ENCODE measurements at regions not wholly inside any gene's neighbourhood (a gene's known extent, or its start where the extent isn't known, plus 50 kb on each side); places are given as distances from the start of the nearest gene placed in this dataset.

DNA sequence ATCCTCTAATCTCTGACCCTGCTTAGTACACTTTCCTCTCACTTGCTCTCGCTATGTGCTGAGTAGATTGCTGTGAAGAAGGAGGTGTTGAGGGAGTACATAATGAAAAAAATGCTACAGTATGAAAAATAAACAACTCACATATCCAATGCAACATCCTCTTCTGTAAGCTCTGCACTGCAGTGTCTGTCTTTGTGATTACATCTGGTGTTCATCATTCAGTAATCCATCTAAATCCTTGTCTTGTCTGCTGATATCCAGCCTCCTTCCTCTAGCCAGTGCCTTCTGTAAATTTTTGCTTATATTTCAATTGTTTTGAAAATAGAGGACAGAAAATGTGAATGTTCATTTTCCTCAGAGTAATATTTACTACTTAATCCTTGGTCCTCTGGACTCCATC is 57.4 kb upstream of the CDH12 start:
- DNase-seq (ENCODE audit: extremely low read depth, low read depth) = no peak

DNA sequence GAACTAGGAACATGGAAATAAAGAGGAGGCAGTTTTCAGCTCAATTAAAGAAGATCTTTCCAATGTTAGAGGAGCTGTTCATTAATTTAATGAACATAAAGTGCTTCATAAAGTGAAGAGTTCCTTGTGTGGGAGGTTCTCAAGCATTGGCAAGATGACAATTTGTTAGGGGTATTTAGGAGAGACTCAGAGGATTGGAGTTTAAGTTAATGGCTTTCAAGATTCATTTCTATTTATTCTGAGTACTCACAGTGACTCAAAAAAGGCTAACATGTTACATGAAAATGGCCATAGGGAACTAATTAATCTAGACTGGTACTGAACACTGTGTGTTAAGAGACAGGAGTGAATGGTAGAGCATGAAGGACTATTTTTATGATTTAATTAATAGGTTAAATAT is 55.4 kb upstream of the CDH12 start:
- DNase-seq (ENCODE audit: extremely low read depth, low read depth) = no peak

DNA sequence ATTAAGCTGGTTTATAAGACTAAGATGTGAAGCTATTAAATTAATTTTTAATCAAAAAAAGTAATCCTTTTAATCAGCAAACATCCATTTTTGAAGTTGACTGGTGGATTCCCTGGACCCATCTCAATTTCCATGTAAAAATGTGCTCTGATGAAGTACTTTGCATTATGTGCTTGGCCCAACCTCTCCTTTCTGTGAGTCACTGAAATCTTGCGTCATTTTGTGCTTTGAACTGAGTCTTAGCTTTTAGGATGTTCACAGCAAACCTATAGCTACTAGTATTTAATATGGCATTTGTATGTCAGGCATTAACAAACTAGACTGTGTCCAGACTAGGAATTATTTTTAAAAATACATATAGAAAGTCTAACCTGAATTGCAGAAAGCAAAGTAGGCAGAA is 55.0 kb upstream of the CDH12 start:
- DNase-seq (ENCODE audit: extremely low read depth, low read depth) = no peak

Small RNAs in the stretch of these regions (small RNA-seq; reads per million reads assigned to genes)
- gene RF00019 = 0 reads per million in 2 experiments

Data from NCI-H460 (cell line).